Prostate gland (tissue), 2 donors: ENCODE measurements at regions not wholly inside any gene's neighbourhood (a gene's known extent, or its start where the extent isn't known, plus 50 kb on each side); places are given as distances from the start of the nearest gene placed in this dataset.

Experiments used
- POLR2A ChIP-seq: fragments of 450-650 bp; IDR thresholded peaks from one replicate; pipeline ENCODE4 v1.6.1; 2016; ENCODE audit warnings: antibody characterized with exemption, mild to moderate bottlenecking
- POLR2AphosphoS5 ChIP-seq: sonication (generic); formaldehyde crosslinking; IDR thresholded peaks from one replicate; pipeline ENCODE4 v1.6.1; 2017; ENCODE audit warnings: antibody characterized with exemption
- TF ChIP-seq, protein P1 (sequence below), 4 experiments: fragments of 200-600 bp in 2 of 4; fragments of 450-650 bp in 2 of 4; sonication (generic) in 2 of 4; IDR thresholded peaks; 1 replicate in 3 of 4; 2 replicates in 1 of 4; pipeline ENCODE4 v1.5.1; 2016 to 2019; ENCODE audit warnings: antibody characterized with exemption in 4 of 4, mild to moderate bottlenecking in 2 of 4, moderate library complexity in 2 of 4

- TF ChIP-seq, protein P1, sequence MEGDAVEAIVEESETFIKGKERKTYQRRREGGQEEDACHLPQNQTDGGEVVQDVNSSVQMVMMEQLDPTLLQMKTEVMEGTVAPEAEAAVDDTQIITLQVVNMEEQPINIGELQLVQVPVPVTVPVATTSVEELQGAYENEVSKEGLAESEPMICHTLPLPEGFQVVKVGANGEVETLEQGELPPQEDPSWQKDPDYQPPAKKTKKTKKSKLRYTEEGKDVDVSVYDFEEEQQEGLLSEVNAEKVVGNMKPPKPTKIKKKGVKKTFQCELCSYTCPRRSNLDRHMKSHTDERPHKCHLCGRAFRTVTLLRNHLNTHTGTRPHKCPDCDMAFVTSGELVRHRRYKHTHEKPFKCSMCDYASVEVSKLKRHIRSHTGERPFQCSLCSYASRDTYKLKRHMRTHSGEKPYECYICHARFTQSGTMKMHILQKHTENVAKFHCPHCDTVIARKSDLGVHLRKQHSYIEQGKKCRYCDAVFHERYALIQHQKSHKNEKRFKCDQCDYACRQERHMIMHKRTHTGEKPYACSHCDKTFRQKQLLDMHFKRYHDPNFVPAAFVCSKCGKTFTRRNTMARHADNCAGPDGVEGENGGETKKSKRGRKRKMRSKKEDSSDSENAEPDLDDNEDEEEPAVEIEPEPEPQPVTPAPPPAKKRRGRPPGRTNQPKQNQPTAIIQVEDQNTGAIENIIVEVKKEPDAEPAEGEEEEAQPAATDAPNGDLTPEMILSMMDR (IDR thresholded peaks at IDR 0.05), result no peak
- no peak for TF ChIP-seq POLR2A
- TF ChIP-seq POLR2AphosphoS5, result no peak
Measured at GRCh38 chr1:232697187-232697822, 67.4 kb upstream of the SIPA1L2 start.
